ENCODE measurements at regions not wholly inside any gene's neighbourhood (a gene's known extent, or its start where the extent isn't known, plus 50 kb on each side); places are given as distances from the start of the nearest gene placed in this dataset.

GRCh38 chr4:31124008-31124585 is 403.9 kb downstream of the PCDH7 start:
- DNase-seq = no peak
- Mint-ChIP-seq H3K4me3 (no peak overlapping the region), H3K9me3 (peaks cover 0 to 3% (median 2%) of the 10 kb centered on the region in 7 donors), H3K27ac (no peak overlapping the region), H3K4me1 (no peaks in the 10 kb centered on the region), H3K27me3 (ENCODE audit: low read depth in 3 of 3) (peaks cover 0 to 2% (median 1%) of the 10 kb centered on the region in 3 donors), H3K36me3 (no peaks in the 10 kb centered on the region)
- intact Hi-C loops (cut with micrococcal nuclease) = no loop called here
- Histone ChIP-seq H3K27me3 (ENCODE audit: control insufficient read depth in 2 of 2, insufficient read depth in 2 of 2, low read length in 2 of 2) (no peaks in the 10 kb centered on the region), H3K4me3 (replicated peaks in 1 of 3; ENCODE audit: low read depth in 2 of 3, low read length in 3 of 3) (no peak overlapping the region), H4K20me1 (ENCODE audit: insufficient read depth, low read length) (no peaks in the 10 kb centered on the region), H3K4me2 (replicated peaks; ENCODE audit: extremely low read depth, low read length, poor library complexity, severe bottlenecking) (no peak overlapping the region), H3K36me3 (replicated peaks in 1 of 2; ENCODE audit: control insufficient read depth in 1 of 2, insufficient read depth in 2 of 2, low read length in 2 of 2) (no peaks in the 10 kb centered on the region), H3K9me3 (replicated peaks in 1 of 2; ENCODE audit: control insufficient read depth in 1 of 2, insufficient read depth in 1 of 2, low read length in 2 of 2) (no peaks in the 10 kb centered on the region), H3K79me2 (ENCODE audit: insufficient read depth, low read length) (no peaks in the 10 kb centered on the region), H2AFZ (ENCODE audit: insufficient read depth, low read depth, low read length, poor library complexity, severe bottlenecking) (no peak overlapping the region), H3K27ac (ENCODE audit: low read depth in 1 of 2, low read length in 2 of 2) (no peak overlapping the region), H3K9ac (ENCODE audit: insufficient read depth, low read length, poor library complexity, severe bottlenecking) (no peak overlapping the region), H3K4me1 (ENCODE audit: control insufficient read depth in 1 of 2, insufficient read depth in 2 of 2, low read length in 2 of 2) (no peaks in the 10 kb centered on the region)
- no peak for TF ChIP-seq CTCF (IDR thresholded peaks at IDR 0.05)
- 92% methylated on average over 6 of the region's 7 CpGs for WGBS (ENCODE audit: insufficient coverage)

GRCh38 chr4:31125061-31125460 is 404.9 kb downstream of the PCDH7 start:
- H2AFZ ChIP-seq (ENCODE audit: insufficient read depth, low read depth, low read length, poor library complexity, severe bottlenecking) = no peak overlapping the region
- H3K79me2 ChIP-seq (ENCODE audit: insufficient read depth, low read length) = no peaks in the 10 kb centered on the region
- Mint-ChIP-seq H3K27me3 (ENCODE audit: low read depth in 3 of 3) (peaks cover 1 to 2% (median 1%) of the 10 kb centered on the region in 3 donors), H3K4me3 (no peak overlapping the region), H3K4me1 (no peaks in the 10 kb centered on the region), H3K36me3 (no peaks in the 10 kb centered on the region), H3K27ac (no peak overlapping the region), H3K9me3 (peaks cover 0 to 2% (median 2%) of the 10 kb centered on the region in 7 donors)
- H3K4me1 ChIP-seq (ENCODE audit: control insufficient read depth in 1 of 2, insufficient read depth in 2 of 2, low read length in 2 of 2) = no peaks in the 10 kb centered on the region
- WGBS (ENCODE audit: insufficient coverage) = 100% methylated on average over 1 of the region's 1 CpG
- no peak overlapping the region for H3K4me2 ChIP-seq (replicated peaks; ENCODE audit: extremely low read depth, low read length, poor library complexity, severe bottlenecking)
- no peaks in the 10 kb centered on the region for H3K27me3 ChIP-seq (ENCODE audit: control insufficient read depth in 2 of 2, insufficient read depth in 2 of 2, low read length in 2 of 2)
- no peaks in the 10 kb centered on the region for H4K20me1 ChIP-seq (ENCODE audit: insufficient read depth, low read length)
- no peaks in the 10 kb centered on the region for H3K9me3 ChIP-seq (replicated peaks in 1 of 2; ENCODE audit: control insufficient read depth in 1 of 2, insufficient read depth in 1 of 2, low read length in 2 of 2)
- TF ChIP-seq CTCF (IDR thresholded peaks at IDR 0.05) = no peak
- intact Hi-C loops (cut with micrococcal nuclease) = no loop called here
- H3K27ac ChIP-seq (ENCODE audit: low read depth in 1 of 2, low read length in 2 of 2) = no peak overlapping the region
- H3K9ac ChIP-seq (ENCODE audit: insufficient read depth, low read length, poor library complexity, severe bottlenecking) = no peak overlapping the region
- no peaks in the 10 kb centered on the region for H3K36me3 ChIP-seq (replicated peaks in 1 of 2; ENCODE audit: control insufficient read depth in 1 of 2, insufficient read depth in 2 of 2, low read length in 2 of 2)
- no peak for DNase-seq
- no peak overlapping the region for H3K4me3 ChIP-seq (replicated peaks in 1 of 3; ENCODE audit: low read depth in 2 of 3, low read length in 3 of 3)
